Fibroblast of villous mesenchyme (primary cell): ENCODE measurements at regions not wholly inside any gene's neighbourhood (a gene's known extent, or its start where the extent isn't known, plus 50 kb on each side); places are given as distances from the start of the nearest gene placed in this dataset.

ENCODE experiments used
- DNase-seq: peaks from one replicate; pipeline ENCODE4 v3.0.0-alpha.2; 2010; ENCODE audit warnings: low read depth
- H3K4me3 ChIP-seq: 2 replicates; pipeline ENCODE4 v1.5.1; 2011; ENCODE audit warnings: low read depth, mild to moderate bottlenecking, low read length
- TF ChIP-seq, protein P1 (sequence below): IDR thresholded peaks from 2 replicates; pipeline ENCODE4 v1.5.1; 2012; ENCODE audit warnings: low read depth, mild to moderate bottlenecking, low read length; ENCODE audit not compliant: insufficient read depth

DNA sequence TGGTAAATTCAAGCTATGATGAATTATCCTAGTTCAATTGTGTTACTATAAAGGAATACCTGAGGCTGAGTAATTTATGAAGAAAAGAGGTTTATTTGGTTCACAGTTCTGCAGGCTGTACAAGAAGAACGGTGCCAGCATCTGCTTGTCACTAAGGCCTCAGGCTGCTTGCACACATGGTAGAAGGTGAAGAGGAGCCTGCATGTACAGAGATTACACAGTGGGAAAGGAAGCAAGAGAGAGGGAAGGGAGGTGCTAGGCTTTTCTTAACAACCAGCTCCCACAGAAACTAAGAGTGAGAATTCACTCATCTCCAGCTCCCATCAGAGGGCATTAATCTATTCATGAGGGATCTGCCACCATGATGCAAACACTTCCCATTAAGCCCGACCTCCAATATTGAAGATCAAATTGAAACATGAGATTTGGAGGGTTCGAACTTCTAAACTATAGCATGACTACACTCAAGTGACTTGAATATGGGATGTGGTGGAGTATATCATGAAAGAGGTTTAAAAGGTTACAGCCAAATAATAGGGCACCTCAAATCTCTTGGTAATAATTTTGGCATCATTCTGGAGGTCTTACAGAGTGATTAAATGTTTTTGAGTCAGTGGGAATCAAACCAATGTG, 58.4 kb upstream of the ETAA1 start:
- H3K4me3 ChIP-seq = no peak overlapping the region
- TF ChIP-seq, protein P1, sequence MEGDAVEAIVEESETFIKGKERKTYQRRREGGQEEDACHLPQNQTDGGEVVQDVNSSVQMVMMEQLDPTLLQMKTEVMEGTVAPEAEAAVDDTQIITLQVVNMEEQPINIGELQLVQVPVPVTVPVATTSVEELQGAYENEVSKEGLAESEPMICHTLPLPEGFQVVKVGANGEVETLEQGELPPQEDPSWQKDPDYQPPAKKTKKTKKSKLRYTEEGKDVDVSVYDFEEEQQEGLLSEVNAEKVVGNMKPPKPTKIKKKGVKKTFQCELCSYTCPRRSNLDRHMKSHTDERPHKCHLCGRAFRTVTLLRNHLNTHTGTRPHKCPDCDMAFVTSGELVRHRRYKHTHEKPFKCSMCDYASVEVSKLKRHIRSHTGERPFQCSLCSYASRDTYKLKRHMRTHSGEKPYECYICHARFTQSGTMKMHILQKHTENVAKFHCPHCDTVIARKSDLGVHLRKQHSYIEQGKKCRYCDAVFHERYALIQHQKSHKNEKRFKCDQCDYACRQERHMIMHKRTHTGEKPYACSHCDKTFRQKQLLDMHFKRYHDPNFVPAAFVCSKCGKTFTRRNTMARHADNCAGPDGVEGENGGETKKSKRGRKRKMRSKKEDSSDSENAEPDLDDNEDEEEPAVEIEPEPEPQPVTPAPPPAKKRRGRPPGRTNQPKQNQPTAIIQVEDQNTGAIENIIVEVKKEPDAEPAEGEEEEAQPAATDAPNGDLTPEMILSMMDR = no peak
- DNase-seq = no peak

DNA sequence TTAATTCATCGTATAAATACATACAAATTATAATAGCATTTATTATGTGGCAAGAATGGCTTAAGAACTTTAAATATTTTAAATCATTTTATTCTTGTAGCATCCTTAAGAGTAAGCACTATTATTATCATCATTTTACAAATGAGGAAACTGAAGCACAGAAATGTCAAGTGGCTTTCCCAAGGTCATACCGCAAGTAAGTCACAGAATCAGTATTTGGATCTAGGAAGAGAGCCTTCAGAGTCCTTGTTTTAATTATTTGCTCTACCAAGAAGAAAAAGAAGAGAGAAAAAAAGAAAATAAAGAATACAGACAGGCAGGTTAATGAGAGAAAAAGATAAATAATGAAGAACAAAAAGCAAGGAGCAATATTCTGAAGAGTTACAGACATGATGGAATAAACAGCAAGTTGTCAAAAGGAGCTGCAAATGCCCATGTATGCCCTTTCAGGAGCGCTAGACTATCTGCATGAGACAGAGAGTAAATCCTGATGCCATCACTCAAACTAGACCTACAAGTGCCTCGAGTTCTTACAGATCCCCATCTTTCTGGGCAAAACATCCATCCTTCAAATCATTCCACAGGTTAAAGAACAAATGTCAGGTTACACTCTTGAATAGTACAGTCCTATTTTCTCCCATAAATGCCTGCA, 57.8 kb upstream of the ETAA1 start:
- no peak overlapping the region for H3K4me3 ChIP-seq
- TF ChIP-seq, protein P1 = no peak
- DNase-seq = no peak

DNA sequence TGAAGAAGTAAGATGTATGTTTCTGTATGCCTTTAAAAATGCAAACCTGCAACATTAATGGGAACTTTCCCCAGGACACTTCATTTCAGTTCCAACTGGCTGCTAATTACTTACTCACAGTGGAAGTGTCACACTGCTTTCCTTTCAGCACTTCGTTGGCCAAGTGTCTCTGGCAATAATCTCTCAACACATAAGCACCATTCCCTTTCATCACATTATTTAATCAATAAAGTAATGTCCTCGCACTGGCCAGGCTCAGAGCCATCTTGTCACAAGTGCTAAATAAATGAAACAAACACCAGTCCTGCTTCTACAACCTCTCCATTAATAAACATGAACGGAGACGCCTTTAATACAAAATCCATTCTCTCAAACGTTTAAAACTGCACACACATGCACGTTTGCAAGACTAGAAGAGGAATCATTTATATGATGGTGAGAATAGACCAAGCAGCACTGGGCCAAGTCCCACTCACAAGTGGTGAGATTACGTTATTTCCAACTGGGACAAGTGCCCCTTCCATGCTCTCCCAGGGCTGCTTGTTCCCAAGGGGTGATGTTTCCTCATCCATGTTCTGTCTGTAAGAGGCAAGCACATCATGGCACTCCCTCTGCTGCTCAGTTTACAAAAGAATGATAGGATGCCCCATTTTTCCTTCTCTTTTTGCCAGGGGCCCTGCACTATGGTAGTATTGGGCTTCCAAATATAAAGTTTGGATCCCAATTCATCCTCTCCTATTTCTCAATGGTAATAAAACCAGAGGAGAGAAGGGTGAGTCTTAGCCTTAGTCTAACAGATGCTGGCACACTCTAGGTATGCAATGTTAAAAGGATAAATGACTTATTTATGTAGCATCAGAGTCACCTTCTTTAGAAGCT, 56.8 kb upstream of the ETAA1 start:
- no peak overlapping the region for H3K4me3 ChIP-seq
- DNase-seq = no peak

DNA sequence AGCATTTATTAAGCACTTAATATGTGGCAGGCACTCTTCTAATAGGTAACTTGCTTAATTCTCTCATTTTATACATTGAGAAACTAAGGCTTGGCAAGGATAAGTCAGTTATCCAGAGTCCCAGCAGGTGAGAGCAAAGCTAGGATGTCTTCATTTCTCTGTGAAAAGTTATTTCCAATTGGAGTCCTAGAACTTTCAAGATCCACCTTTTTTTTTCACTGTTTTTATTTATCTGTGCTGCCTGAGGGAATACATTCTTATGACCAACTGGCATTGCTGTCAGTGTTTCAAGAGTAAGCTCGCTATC, 56.2 kb upstream of the ETAA1 start:
- no peak for DNase-seq
- TF ChIP-seq, protein P1 = no peak
- H3K4me3 ChIP-seq = no peak overlapping the region

More for the DNA sequence above, 56.8 kb upstream of the ETAA1 start:
- TF ChIP-seq, protein P1 = no peak

DNA sequence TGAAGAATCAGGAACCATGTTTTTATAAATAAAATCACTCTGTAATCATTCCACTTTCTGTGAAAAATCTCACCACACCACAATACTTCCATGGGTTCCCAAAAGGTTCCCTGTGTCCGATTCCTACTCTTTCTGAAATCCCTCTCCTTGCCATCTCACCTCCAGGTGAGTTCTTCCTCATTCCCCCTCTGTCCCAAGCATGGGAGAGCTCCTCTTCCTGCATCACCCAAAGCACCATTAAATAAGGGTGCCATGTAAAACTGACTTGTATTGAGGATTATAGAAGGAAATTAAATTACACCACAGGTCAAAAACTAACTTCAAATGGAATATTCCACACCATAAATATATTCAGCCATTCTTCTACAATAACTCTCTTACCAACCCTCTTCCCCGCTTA, 55.8 kb upstream of the ETAA1 start:
- TF ChIP-seq, protein P1 = no peak

DNA sequence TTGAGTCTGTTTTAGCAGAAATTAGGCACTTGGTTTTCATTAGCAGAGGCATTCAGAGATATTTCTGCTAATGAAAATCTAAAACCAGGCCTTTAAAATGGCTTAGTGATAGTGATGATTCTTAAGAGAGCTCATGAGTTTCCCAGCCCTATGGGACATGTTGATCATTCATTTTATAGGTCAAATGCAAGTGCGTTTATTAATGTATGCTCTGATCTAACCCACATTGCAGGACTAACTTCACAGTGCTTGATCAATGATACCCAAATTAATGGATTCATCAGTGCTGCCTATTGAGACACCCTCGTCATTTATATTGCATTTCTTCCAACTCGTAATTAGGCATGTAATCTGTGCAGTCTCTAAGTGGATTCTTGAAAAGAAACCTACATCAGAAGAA, 54.7 kb upstream of the ETAA1 start:
- H3K4me3 ChIP-seq = no peak overlapping the region
- TF ChIP-seq, protein P1 = no peak
- DNase-seq = no peak

More for the DNA sequence above, 55.8 kb upstream of the ETAA1 start:
- H3K4me3 ChIP-seq = no peak overlapping the region
- no peak for DNase-seq
